GM18520 (cell line): ENCODE measurements at regions not wholly inside any gene's neighbourhood (a gene's known extent, or its start where the extent isn't known, plus 50 kb on each side); places are given as distances from the start of the nearest gene placed in this dataset.
"Not testable (repeated sequence)": the region's sequence is repeated elsewhere in the genome, so short reads cannot be mapped to it uniquely, and the experiment has no call there.

ENCODE experiments used
- ATAC-seq: cut with Tn5 transposase; IDR thresholded peaks from one replicate; pipeline ENCODE4 v1.9.1; 2021; ENCODE audit not compliant: unreplicated experiment

DNA sequence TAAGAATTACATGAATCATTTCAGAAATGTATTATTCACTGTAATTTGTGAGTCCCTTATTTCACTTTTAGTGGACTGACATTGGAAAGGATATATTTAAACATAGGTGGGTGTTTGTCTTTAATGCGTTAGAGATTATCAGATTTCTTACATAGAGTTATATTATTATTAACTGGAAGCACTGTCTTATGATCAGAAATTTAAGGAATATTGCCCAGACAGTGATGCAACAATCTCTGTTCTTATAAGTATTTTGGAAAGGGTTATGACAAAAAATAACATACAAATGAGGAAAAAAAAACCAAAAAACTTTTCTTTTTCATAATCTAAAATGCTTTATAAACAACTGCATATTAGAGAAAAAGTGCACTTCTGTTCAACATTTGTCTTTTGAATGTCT lies 836.6 kb downstream of the SLC6A15 start:
- no peak for ATAC-seq

DNA sequence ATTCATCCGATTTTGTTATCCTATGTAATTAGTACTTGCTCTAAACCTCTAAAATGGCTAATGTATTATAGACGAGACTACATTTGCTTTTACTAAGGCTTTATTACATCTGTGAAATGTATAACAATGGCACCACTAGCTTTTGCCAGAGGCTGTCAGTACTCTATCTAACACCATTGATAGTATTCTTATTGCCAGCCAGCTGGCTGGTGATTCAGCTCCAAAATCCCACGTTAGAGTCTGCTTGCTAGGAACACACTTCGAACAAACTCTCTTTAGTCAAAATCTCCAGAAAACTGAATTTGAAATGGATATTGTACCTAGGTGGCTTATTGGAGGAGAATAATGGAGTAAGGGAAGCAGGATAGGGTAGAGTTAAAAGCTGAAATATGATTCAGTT lies 839.2 kb downstream of the SLC6A15 start:
- no peak for ATAC-seq

DNA sequence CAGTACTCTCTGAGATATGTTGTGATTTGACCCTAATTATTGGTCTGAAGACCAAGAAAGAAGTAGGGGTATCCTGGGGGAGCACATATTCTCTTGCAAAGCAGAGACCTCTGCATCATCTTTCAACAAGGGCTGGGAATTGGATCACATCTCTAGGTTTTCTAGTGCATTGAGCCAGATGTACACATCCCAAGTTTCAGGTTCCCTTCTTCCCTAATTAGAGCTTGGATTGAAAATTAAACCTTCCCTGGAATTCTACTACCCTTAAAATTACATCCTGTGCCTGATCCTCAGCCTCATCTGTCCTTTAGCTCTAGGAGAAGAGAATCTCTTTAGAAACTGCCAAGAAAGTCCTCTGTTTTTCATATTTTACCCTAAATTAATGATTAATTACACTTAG lies 839.6 kb downstream of the SLC6A15 start:
- no peak for ATAC-seq

DNA sequence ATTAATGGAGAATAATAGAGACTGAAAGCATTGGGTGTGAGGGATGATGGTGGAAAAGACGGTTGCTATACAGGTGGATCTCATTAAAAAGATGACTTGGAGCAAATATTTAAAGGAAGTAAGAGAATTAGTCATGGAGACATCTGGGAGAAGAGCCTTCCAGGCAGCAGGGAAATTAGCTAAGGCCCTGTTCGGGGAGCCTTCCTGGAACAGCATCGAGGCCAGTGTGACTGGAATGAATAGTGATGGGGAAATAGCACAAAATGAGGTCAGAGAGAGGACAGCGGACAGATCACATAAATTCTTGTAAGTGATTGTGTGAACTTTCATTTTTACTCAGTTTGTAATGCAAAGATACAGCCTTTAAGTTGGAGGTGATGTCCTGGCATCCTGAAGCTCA lies 842.3 kb downstream of the SLC6A15 start:
- no peak for ATAC-seq

DNA sequence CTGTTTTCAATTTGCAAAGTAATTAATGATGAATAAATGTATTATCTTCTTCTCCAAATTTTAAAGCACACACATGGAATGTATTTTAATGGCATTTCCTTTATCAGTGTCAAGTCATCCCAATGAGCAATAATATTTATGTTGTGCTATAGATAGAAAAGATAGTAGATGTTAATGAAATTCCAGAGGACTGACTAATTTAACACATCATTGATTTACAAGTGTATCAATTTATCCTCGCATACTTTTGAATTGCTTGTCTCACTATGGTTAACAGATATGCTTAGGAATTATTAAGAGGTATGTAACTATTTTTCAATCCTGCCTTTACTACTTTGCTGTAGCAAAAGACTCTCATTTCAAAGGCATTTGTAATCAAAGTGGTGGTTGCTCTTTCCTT lies 842.9 kb downstream of the SLC6A15 start:
- no peak for ATAC-seq

DNA sequence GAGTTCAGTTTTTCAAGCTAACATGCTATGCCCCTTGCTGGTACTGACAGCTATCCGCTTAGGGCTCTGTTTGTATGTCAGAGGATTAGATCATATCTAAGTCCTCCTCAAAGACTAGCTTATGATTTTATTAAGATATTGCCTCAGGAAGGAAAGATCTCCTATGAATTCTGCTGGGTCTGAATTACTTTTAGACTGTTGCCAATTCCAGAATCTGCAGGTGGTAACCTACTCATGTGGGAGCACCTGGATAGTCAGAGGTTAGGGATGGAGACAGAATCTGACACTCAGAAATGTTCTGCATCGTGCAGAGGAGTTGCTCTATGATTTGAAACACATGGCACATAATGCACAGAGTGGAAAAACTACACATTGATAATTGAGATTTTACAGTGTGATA lies 843.4 kb downstream of the SLC6A15 start:
- no peak for ATAC-seq

DNA sequence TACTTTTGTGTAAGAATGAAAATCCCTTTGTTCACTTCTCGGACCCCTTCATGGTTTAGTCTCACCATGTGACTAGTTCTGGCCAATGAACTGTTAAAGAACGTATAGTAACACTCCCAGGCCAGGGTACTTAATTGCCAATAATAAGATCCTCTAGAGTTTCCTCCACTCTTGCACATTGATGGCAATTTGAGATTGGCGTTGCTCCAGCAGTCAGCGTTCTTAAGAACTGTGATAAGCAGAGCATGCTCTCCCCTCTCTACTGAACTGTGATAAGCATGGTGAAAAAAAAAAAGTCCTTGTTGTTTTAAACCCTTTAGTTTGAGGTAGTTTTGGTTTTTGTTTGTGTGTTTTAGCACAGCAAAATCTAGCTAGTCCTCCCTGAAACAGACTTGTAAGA lies 854.5 kb downstream of the SLC6A15 start:
- no peak for ATAC-seq

DNA sequence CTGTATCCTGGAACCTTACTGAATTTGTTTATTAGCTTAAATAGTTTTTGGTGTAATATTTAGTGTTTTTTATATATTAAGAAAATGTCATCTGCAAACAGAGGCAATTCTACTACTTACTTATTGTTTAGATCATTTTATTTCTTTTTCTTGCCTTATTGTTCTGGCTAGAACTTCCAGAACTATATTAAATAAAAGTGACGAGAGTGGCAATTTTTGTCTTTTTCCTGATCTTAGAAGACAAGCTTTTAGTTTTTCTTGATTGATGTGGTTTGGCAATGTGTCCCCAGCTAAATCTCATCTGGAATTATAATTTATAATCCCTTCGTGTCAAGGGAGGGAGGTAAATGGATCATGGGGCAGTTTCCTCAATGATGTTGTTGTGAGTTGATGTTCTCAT lies 857.8 kb downstream of the SLC6A15 start:
- ATAC-seq = no peak

DNA sequence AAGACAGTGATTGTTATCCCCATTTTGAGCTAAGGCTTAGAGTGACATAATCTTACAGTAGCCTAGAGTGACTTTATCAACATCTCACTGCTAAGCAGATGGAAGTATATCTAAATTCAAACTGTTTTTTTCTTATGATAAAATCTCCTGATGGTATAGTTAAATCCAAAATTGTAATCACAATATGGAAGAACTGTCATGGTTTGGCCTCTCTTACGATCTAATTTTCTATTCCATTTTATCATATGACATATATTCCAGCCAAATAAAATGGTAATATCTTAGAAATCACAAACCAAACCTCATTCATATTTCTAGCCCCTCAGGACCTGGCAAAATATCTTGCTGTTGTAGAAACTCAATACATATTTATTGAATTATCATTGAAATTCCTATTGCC lies 864.7 kb downstream of the SLC6A15 start:
- no peak for ATAC-seq

DNA sequence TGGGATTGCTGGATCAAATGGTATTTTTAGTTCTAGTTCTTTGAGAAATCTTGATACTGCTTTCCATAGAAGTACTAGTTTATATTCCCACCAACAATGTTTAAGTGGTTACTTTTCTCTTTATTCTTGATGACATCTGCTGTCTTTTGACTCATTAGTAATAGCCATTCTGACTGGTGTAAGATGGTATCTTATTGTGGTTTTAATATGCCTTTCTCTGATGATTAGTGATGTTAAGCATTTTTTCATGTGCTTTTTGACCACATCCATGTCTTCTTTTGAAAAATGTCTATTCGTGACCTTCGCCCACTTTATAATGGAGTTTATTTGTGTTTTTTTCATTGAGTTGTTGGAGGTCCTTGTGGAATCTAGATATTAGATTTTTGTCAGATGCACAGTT lies 865.7 kb downstream of the SLC6A15 start:
- no peak for ATAC-seq

DNA sequence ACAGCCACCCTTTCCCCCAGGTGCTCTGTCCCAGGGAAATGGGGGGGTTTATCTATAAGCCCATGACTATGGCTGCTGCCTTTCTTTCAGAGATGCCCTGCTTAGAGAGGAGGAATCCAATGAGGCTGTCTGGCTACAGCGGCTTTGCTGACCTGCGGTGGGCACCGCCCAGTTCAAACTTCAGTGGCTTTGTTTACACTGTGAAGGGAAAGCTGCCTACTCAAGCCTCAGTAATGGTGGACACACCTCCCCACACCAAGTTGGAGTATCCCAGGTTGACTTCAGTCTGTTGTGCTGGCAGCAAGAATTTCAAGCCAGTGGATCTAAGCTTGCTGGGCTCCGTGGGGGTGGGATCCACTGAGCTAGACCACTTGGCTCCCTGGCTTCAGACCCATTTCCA lies 869.2 kb downstream of the SLC6A15 start:
- no peak for ATAC-seq

DNA sequence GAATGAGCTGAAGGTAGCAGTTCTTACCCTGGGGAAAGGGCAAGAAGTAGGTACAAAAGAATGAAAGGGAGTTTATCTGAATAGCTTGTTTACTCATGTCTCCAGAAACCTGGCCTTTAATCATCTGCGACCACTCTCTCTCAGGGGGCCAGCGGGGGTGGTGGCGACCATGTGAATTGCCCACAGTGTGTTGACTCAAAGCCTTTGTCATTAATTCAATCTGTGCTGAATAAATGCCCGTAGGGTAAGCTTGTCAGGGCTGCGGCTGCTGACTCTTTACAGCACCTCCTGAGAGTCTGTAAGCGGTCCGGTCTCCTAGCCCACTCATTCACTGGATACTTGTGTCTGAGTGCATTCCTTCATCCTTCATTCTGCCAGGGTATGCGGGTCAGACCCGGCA lies 874.4 kb downstream of the SLC6A15 start:
- no peak for ATAC-seq

DNA sequence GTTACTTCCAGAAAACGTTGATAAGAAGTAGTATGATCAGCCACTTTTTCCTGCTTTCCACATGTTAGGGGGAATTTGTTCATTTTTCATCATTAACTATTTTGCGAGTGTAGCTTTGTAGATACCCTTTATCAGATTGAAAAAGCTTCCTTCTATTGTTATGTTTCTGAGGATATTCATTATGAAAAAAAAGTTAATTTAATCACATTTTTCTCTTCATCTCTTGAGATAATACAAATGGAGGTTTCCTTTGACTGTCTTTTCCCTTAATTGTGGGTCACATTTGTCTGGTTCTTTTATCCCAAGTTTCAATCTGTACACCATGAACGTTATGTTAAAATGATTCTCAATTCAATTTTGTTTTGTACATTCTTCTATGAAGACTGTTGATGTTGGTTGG lies 875.7 kb downstream of the SLC6A15 start:
- ATAC-seq = no peak

DNA sequence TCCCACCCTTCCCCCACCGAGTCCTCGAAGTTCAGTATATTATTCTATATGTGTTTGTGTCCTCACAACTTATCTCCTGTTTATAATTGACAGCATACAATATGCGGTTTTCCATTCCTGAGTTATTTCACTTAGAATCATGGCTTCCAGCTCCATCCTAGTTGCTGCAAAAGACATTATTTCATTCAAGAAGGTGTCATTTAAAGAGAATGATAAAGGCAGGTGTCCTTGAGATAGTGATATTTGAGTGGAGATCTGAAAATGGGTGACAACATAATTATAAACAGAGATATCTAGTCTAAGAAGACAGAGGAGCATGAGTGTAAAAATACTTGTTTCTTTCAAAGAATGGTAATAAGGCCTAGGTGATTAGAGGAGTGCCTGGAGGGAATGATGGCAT lies 876.8 kb downstream of the SLC6A15 start:
- no peak for ATAC-seq

DNA sequence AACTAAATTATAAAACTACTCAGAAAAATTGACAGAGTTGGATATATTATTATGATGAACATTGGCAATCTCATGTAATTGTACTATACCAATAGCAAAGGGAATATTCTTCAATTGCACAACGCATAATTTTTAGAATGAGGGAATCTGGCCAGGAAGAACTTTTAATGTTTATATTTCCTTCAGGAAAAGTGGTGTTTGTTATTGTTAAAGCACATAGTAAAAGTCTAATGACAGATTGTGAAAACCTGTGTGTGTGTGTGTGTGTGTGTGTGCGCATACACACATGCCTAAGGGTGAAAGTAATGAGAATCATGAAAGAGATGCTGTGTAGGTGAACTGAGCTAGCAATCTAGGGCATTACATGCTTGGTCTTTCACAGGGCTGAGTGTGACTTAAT lies 877.7 kb downstream of the SLC6A15 start:
- ATAC-seq = no peak

DNA sequence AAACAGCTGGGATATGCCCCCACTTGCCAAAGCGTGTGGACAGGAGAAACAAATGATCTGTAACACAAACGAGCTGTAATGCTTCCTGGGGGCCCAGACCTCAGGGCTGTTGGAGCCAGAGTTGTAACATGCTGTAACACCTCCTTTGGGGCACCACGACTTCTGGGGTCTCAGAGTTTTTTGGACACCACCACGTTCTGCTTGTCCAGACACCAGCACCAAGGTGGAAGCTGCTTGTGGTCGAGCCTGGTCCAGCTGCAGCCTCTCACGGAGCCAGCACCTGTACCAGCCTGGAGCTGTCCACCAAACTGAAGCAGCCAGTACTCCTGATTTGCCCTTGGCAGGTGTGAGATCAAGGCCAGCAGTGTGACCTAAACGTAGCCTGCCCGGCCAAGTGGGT lies 879.4 kb downstream of the SLC6A15 start:
- ATAC-seq = no peak

DNA sequence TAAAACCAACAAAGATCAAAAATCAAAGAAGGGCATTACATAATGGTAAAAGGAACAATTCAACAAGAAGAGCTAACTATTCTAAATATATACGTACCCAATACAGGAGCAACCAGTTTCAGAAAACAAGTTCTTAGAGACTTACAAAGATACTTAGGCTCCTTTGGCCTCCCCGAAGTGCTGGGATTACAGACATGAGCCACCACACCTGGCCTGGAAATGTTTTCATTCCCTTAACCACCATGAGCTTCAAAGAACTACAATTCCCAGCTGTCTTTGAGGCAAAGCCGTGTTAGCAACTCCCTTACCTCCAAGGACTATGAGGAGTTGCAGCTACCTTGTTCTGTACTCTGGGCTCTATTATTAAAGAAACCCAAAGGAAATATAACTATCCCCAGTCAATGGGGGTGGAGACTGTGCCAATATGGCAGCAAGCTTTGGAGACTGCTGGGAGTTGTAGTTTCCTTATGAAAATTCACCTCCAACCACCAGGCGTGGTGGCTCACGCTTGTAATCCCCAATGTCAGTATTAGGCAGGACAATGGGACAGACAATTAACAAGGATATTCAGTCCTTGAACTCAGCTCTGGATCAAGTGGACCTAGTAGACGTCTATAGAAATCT lies 893.9 kb downstream of the SLC6A15 start:
- ATAC-seq = not testable (repeated sequence)

DNA sequence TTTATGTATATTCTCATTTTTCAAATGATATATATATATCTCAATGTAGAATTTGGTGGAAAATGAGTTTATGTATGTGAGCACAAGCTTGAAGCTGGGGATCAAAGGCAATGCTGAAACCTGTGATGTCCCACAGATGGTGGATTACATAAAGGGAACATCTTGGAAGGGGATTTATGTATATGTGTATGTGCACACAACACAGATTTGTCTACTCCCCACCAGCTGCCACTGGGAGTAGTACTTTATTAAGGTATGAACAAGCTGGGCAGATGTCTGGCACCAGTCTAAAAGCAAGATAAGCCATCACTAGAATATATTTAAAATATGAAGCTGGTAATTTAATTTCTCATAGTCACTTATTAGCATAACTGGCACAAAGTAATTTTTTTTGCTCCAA lies 895.6 kb downstream of the SLC6A15 start:
- no peak for ATAC-seq

DNA sequence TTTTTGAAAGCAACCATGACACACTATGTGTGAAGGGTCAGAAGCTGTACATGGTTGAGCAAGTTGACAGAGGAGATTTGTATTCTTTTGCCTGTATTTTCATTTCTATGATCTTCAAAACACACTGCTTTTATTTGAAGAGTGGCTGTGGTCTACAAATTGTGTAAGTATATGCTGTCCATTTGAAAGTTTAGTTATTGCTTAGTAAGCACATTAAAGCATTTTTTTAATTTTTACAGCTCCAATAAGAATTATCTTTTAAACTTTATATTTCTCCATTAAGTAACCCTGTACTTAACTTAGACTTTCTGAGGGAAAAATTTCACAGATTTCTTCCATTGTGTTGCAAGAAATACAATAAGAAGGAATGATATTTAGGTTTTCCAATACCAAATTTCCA lies 915.2 kb downstream of the SLC6A15 start:
- ATAC-seq = no peak

DNA sequence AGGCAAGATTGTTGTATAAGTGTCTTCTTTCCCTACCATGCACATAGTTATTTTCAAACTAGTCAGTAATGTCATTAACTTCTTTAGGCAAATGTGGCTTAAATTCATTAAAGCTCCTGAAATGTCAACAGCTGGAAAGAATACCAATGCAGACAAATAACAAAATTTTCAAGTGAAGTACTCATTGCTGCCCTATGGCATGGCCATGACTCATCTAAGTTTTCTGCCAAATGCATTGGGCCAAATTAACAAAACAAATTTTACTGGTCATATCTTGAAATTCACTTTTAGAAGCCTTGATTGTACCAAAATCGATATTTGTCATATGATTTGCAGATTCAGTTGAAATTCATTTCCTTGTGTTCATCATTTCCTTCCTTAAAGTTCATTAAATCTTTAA lies 915.9 kb downstream of the SLC6A15 start:
- no peak for ATAC-seq

DNA sequence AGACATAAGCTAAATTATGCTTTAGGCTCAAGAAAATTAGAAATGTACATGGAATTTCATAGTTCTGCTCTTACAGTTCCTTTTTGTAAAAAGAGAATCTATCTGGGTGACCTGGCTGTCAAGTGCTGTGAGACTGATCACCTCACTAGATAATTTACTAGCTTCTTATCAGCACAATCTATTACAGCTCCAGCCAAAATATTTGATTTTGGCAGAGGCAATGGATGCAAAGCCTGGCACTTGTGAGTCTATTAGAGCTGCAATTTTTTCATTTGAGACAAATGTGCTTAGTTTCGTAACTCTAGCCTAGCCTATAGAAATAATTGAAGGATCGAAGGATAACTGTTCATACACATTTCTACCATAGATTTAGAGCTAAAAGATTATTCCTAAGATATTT lies 927.5 kb downstream of the SLC6A15 start:
- no peak for ATAC-seq

DNA sequence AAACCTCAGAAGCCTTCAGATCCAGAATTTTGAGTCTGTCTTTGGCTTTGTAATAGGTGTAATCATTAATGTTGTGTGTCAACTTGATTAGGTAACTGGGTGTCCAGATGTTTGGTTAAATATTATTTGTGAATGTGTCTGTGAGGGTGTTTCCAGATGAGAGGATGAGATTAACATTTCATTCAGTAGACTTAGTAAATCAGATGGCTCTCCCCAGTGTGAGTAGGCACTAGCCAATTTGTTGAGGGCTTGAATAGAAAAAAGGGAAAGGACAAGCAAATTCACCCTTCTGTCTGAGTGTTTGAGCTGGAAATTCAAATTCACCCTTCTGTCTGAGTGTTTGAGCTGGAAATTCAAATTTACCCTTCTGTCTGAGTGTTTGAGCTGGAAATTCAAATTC lies 932.2 kb downstream of the SLC6A15 start:
- no peak for ATAC-seq

DNA sequence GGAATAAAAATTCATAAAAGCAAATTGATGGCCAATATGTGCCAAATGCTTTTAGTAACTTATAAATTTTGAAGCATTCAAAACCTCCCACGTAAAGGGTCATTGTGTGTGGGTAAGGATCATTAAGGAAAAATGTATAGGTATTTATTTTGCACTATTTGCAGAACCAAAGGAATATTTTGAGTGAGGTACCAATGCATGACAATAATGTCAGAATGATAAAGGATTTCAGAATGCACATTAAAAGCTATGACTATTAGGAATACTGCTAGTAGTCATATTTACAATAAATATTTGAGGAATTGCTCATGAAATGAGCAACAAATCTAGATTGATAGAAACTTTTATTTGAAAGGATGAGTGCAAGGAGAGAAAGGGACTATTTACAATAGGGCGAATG lies 932.8 kb downstream of the SLC6A15 start:
- no peak for ATAC-seq

DNA sequence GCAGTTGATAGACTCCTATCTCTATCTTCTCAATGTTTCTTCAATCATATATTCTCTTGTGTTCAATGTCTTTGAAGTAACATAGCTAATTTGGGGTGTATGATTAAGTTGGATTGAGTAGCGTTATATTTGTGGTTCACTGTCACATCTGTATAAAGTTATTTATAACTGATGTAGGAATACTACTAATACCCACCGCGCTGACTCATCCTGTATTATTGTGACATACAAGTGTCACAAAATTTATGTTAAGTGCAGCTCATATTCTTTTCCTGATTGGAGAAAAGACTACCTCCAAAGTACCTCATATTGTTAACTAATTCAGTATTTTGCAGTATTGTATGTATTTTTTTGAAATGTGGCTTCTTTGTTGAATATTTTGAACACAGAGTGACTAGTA lies 940.8 kb downstream of the SLC6A15 start:
- no peak for ATAC-seq
